LoVo (cell line): ENCODE measurements at regions not wholly inside any gene's neighbourhood (a gene's known extent, or its start where the extent isn't known, plus 50 kb on each side); places are given as distances from the start of the nearest gene placed in this dataset.
A peak's percentile ranks its signal among the peaks of the same experiment; 100 is the strongest.
"Not testable (repeated sequence)": the region's sequence is repeated elsewhere in the genome, so short reads cannot be mapped to it uniquely, and the experiment has no call there.

Experiments
- DNase-seq: peaks from one replicate; pipeline ENCODE4 v3.0.0-alpha.2; 2016; ENCODE audit warnings: low spot score

GRCh38 chr13:18322821-18323220 lies 858.8 kb downstream of the TUBA3C start:
- DNase-seq = not testable (repeated sequence)

GRCh38 chr13:18319653-18320052 lies 862.0 kb downstream of the TUBA3C start:
- not testable (repeated sequence) for DNase-seq

- not testable (repeated sequence) for DNase-seq
Measured at GRCh38 chr13:18303240-18303813, 878.3 kb downstream of the TUBA3C start.

- DNase-seq = not testable (repeated sequence)
Measured at GRCh38 chr13:18300968-18301367, 880.7 kb downstream of the TUBA3C start.

- not testable (repeated sequence) for DNase-seq
Measured at GRCh38 chr13:18297359-18297758, 884.3 kb downstream of the TUBA3C start.

- not testable (repeated sequence) for DNase-seq
Measured at GRCh38 chr13:18296617-18297016, 885.0 kb downstream of the TUBA3C start.

DNA sequence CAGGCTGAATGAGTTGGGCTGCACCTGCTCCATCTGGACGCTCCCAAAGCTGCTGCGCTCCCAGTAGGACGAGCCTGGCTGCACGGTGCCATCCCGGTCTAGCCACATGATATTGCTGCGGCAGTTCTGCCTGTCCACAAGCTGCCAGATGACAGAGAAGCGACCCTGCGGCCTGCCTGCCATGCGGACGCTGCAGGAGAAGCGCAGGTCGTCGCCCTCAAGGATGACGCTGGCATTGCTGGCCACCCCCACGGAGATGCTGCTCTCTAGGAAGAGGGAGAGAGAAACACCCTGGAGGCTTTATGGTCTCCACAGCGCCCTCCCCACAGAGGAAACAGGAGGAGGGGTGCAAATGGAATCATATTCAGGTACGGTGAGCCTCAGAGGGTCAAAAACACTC lies 887.3 kb downstream of the TUBA3C start:
- DNase-seq = not testable (repeated sequence)

DNA sequence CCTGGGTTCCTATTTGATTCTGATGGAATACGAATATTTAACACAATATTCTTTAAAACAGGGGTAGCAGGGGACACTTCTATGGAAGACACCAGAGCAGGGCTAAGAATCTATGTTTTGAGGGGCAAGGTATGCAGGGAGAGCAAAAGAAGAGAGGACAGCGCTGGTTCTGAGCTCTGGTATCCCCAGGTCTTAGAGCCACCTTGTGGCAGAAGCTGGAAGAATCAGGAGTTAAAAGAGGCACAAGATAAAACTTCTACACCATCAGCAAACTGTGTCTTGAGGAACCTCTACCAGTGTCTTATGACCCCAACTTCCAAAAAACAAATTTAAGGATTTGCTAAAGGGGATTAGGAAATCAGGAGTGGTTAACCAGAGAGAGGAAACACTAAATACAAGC lies 894.8 kb downstream of the TUBA3C start:
- DNase-seq = not testable (repeated sequence)

GRCh38 chr13:18285663-18286062 lies 896.0 kb downstream of the TUBA3C start:
- DNase-seq = not testable (repeated sequence)

- not testable (repeated sequence) for DNase-seq
Measured at GRCh38 chr13:18284040-18284439, 897.6 kb downstream of the TUBA3C start.

- DNase-seq = not testable (repeated sequence)
Measured at GRCh38 chr13:18281829-18282597, 899.6 kb downstream of the TUBA3C start.

GRCh38 chr13:18280904-18281828 lies 900.5 kb downstream of the TUBA3C start:
- DNase-seq = peak; percentile 1

GRCh38 chr13:18279971-18280370 lies 901.7 kb downstream of the TUBA3C start:
- peak; percentile 65 for DNase-seq

DNA sequence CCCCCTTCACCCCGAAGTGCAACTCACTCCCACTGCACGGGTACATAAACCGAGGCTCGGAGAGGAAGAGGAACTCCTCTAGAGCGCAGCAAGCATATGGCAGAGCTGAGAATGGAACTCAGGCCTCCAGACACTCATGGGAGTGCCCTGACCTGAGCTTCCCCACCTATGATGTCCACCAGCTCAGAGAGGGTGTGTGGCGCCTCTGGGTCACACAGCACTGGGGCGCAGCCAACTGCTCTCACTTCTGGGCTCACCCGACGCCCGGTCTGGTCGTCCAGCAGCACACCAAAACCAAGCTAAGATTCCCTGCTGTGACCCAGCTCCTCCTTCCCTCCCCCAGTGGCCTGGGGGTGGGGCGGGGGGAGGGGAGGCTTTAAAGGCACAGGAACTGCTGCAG lies 904.3 kb downstream of the TUBA3C start:
- DNase-seq = not testable (repeated sequence)

- not testable (repeated sequence) for DNase-seq
Measured at GRCh38 chr13:18276280-18276679, 905.3 kb downstream of the TUBA3C start.

DNA sequence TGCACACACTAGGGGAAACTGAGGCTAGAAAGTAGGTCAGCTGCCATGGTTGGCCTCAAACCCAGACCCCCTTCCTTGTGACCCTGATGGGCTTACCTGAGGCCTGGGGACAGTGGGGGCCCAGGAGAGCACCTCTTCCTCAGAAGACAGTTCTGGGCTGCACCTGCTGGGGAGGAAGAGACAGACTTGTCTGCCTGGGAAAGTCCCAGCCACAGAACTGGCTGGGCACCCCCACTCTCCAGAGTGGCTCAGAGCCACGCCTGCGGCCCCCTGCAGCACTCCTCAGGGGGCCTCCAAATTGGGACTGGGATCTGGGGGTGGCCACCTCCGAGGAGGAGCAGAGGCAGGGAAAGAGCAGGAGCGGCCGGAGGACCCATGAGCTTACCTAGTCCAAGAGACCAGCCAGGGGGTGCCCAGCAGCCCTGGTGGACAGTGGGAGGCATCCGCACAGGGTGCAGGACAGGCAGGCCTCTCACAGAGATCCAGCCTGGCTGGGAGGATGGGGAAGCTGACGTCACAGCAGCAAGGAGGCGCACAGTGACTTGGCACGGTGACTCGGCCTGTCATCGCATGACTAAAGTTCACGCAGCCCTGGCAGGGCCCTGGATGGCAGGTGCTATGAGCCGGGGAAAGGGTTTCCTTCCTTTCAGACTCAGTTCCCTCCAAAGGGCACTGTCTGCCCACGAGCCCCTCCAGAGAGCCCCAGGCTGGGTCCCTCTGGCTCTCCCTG lies 907.7 kb downstream of the TUBA3C start:
- DNase-seq = not testable (repeated sequence)

DNA sequence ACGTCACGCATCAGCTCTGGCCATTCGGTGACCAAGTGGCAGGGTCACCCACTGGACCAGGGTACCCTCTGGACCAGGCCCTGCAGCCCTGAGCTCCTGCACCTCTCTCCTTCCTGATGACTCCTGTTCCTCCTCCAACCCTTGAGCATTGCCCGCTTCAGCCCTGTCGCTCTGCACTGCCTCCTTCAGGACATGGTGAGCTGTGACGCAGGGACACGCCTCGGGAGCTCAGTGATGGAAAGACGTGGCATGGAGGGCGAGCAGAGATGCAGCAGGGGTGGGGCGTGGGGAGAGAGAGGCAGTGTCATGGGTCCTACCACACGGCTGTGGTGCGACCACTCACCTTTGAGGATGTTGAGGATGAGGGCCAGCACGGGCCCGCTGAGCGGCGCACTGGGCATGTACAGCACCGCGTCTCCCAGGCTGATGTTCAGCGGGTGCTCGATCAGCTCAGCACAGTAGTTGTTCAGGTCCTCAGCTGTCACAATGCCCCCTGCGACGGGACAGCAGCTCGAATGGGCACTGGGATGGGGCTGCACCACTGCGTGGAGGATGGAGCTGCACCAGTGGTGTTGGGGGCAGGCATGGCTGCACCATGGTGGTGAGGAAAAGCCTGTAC lies 922.7 kb downstream of the TUBA3C start:
- not testable (repeated sequence) for DNase-seq

DNA sequence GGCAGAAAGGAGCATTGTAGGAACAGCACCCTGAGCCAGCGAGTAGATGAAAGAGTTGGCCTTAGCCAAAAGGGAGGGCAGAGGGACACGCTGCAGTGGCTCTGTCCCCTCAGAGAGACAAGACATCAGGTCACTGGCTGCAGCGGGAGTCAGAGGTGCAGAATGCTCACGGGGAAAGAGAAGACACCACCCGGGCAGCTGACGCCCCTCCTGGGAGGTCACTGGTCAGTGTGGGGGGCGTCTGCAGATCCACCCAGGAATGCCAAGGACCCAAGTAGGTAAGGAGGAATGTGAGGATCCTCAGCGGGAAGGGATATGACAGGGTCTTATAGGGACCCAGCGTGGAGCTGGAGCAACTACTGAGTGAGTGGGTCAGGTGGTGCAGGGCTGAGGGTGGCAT lies 923.9 kb downstream of the TUBA3C start:
- not testable (repeated sequence) for DNase-seq

- not testable (repeated sequence) for DNase-seq
Measured at GRCh38 chr13:18252848-18253247, 928.8 kb downstream of the TUBA3C start.

DNA sequence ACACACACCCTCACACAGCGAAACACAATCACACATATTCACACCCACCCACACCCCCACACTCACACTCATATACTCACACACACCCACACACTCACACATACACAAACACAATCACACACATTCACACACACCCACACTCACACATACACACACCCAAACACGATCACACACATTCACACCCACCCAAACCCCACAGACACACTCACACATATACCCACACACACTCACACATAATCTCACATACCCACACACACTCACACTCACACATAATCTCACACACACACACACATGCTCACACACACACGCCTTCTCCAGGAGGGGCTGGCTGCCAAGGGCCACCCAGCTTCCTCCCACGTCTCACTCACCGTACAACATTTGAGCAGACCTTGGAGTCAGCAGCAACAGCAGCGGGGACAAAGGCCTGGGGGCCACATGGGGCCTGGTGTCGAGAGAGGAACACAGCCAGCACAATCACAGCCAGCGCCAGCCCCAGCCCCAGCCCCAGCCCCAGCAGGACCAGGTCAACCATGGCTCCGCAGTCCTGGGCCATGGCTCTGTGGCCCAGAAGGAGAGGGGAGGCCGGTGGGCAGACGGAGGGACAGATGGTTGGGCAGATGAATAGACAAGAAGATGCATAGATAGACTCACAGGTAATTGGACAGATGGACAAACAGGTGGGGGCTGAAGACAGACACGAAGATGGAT lies 932.9 kb downstream of the TUBA3C start:
- DNase-seq = not testable (repeated sequence)

- DNase-seq = not testable (repeated sequence)
Measured at GRCh38 chr13:18240086-18240485, 941.5 kb downstream of the TUBA3C start.
